ENCODE measurements at regions not wholly inside any gene's neighbourhood (a gene's known extent, or its start where the extent isn't known, plus 50 kb on each side); places are given as distances from the start of the nearest gene placed in this dataset.
"Not testable (repeated sequence)": the region's sequence is repeated elsewhere in the genome, so short reads cannot be mapped to it uniquely, and the experiment has no call there.

- not testable (repeated sequence) for DNase-seq (ENCODE audit: low spot score)
These were observed 51.4 kb upstream of the NEK3 start for GRCh38 chr13:52210564-52211415.
